ENCODE measurements at regions not wholly inside any gene's neighbourhood (a gene's known extent, or its start where the extent isn't known, plus 50 kb on each side); places are given as distances from the start of the nearest gene placed in this dataset.

GRCh38 chr6:50467931-50468330, 245.4 kb upstream of the TFAP2D start:
- H3K27me3 ChIP-seq (ENCODE audit: insufficient read depth, low read length, poor library complexity, severe bottlenecking), result no peaks in the 10 kb centered on the region
- H3K79me2 ChIP-seq (ENCODE audit: insufficient read depth, low read length), result no peaks in the 10 kb centered on the region
- H3K9me3 ChIP-seq (ENCODE audit: insufficient read depth, low read depth, low read length), result no peaks in the 10 kb centered on the region
- no peaks in the 10 kb centered on the region for H3K9me2 ChIP-seq (replicated peaks; ENCODE audit: low read depth, low read length)
- H4K20me1 ChIP-seq (ENCODE audit: insufficient read depth, low read length, poor library complexity, severe bottlenecking), result no peaks in the 10 kb centered on the region
- no peak overlapping the region for H2AFZ ChIP-seq (ENCODE audit: low read length)
- H3K4me3 ChIP-seq (ENCODE audit: low read length, poor library complexity, severe bottlenecking), result no peak overlapping the region
- no peaks in the 10 kb centered on the region for H3F3A ChIP-seq (ENCODE audit: low read depth)
- H3K36me3 ChIP-seq (ENCODE audit: insufficient read depth, low read length), result no peaks in the 10 kb centered on the region
- TF ChIP-seq EZH2phosphoT487 (IDR thresholded peaks at IDR 0.05; ENCODE audit: borderline replicate concordance), result no peak
- TF ChIP-seq CTCF (conservative IDR thresholded peaks at IDR 0.05; ENCODE audit: low read length), result no peak
- H3K4me1 ChIP-seq (ENCODE audit: insufficient read depth, low read length, poor library complexity, severe bottlenecking), result no peaks in the 10 kb centered on the region
- H3K9ac ChIP-seq (ENCODE audit: low read depth, low read length, poor library complexity, severe bottlenecking), result no peak overlapping the region
- H3K4me2 ChIP-seq (ENCODE audit: low read depth, low read length, poor library complexity, severe bottlenecking), result no peak overlapping the region

DNA sequence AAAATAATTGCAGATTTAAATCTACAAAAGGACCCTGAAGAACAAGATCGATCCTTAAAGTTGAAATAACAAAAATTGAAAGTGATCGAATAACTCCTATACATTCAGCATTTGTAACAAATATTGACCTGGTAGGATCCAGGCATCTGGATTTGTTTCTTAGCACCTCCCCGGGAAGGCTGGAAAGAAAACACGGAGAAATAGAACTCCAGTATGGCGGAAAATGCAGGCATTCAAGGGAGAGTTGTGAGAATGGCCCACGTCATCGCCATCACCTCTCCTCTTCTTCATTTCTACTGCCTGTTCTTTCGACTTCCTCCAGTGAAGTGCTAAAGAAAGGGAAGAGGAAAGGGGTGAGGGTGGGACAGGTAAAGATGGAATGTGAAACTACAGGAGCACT, 242.3 kb upstream of the TFAP2D start:
- Histone ChIP-seq H3K27me3 (ENCODE audit: insufficient read depth, low read length, poor library complexity, severe bottlenecking) (no peaks in the 10 kb centered on the region), H3K4me3 (ENCODE audit: low read length, poor library complexity, severe bottlenecking) (no peak overlapping the region), H2AFZ (ENCODE audit: low read length) (no peak overlapping the region), H3K9me2 (replicated peaks; ENCODE audit: low read depth, low read length) (no peaks in the 10 kb centered on the region), H3K9ac (ENCODE audit: low read depth, low read length, poor library complexity, severe bottlenecking) (no peak overlapping the region), H3K36me3 (ENCODE audit: insufficient read depth, low read length) (no peaks in the 10 kb centered on the region), H3K79me2 (ENCODE audit: insufficient read depth, low read length) (no peaks in the 10 kb centered on the region), H4K20me1 (ENCODE audit: insufficient read depth, low read length, poor library complexity, severe bottlenecking) (no peaks in the 10 kb centered on the region), H3F3A (ENCODE audit: low read depth) (no peaks in the 10 kb centered on the region), H3K4me1 (ENCODE audit: insufficient read depth, low read length, poor library complexity, severe bottlenecking) (no peaks in the 10 kb centered on the region), H3K4me2 (ENCODE audit: low read depth, low read length, poor library complexity, severe bottlenecking) (no peak overlapping the region), H3K9me3 (ENCODE audit: insufficient read depth, low read depth, low read length) (no peaks in the 10 kb centered on the region)
- TF ChIP-seq EZH2phosphoT487 (IDR thresholded peaks at IDR 0.05; ENCODE audit: borderline replicate concordance) (no peak), CTCF (conservative IDR thresholded peaks at IDR 0.05; ENCODE audit: low read length) (no peak)

- no peak overlapping the region for H3K9ac ChIP-seq (ENCODE audit: low read depth, low read length, poor library complexity, severe bottlenecking)
- H3K36me3 ChIP-seq (ENCODE audit: insufficient read depth, low read length), result no peaks in the 10 kb centered on the region
- no peak overlapping the region for H3K4me3 ChIP-seq (ENCODE audit: low read length, poor library complexity, severe bottlenecking)
- TF ChIP-seq EZH2phosphoT487 (IDR thresholded peaks at IDR 0.05; ENCODE audit: borderline replicate concordance) (no peak), CTCF (conservative IDR thresholded peaks at IDR 0.05; ENCODE audit: low read length) (no peak)
- H2AFZ ChIP-seq (ENCODE audit: low read length), result no peak overlapping the region
- no peaks in the 10 kb centered on the region for H3K9me2 ChIP-seq (replicated peaks; ENCODE audit: low read depth, low read length)
- no peaks in the 10 kb centered on the region for H3K4me1 ChIP-seq (ENCODE audit: insufficient read depth, low read length, poor library complexity, severe bottlenecking)
- H4K20me1 ChIP-seq (ENCODE audit: insufficient read depth, low read length, poor library complexity, severe bottlenecking), result no peaks in the 10 kb centered on the region
- no peaks in the 10 kb centered on the region for H3K27me3 ChIP-seq (ENCODE audit: insufficient read depth, low read length, poor library complexity, severe bottlenecking)
- no peak overlapping the region for H3K4me2 ChIP-seq (ENCODE audit: low read depth, low read length, poor library complexity, severe bottlenecking)
- H3K9me3 ChIP-seq (ENCODE audit: insufficient read depth, low read depth, low read length), result no peaks in the 10 kb centered on the region
- no peaks in the 10 kb centered on the region for H3F3A ChIP-seq (ENCODE audit: low read depth)
- no peaks in the 10 kb centered on the region for H3K79me2 ChIP-seq (ENCODE audit: insufficient read depth, low read length)
These were observed 203.0 kb upstream of the TFAP2D start for GRCh38 chr6:50510361-50510760.

Measured in Loucy (cell line).